ENCODE measurements at regions not wholly inside any gene's neighbourhood (a gene's known extent, or its start where the extent isn't known, plus 50 kb on each side); places are given as distances from the start of the nearest gene placed in this dataset.
"Not testable (repeated sequence)": the region's sequence is repeated elsewhere in the genome, so short reads cannot be mapped to it uniquely, and the experiment has no call there.

DNA sequence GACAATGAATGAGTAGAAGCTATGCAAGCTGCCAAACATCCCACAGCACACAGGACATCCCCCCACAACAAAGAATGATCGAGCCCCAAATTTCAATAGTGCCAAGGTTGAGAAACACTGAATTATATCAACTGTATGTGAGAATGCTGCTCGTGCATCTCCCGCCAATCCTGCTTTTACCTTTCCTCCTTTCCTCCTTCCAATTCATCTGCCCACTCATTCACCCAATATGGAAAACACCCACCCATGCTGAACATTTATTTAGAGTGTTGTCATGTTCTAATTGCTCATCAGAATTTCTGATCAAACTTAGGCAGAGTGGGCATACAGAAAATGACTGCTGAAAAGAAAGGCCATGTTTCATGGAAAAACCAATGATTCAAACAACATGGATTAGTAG lies 183.0 kb downstream of the TMEM114 start:
- H3K4me3 ChIP-seq (ENCODE audit: control insufficient read depth, low read depth, low read length) = no peak overlapping the region
- no peak for DNase-seq (ENCODE audit: low read depth)
- TF ChIP-seq, protein P1, sequence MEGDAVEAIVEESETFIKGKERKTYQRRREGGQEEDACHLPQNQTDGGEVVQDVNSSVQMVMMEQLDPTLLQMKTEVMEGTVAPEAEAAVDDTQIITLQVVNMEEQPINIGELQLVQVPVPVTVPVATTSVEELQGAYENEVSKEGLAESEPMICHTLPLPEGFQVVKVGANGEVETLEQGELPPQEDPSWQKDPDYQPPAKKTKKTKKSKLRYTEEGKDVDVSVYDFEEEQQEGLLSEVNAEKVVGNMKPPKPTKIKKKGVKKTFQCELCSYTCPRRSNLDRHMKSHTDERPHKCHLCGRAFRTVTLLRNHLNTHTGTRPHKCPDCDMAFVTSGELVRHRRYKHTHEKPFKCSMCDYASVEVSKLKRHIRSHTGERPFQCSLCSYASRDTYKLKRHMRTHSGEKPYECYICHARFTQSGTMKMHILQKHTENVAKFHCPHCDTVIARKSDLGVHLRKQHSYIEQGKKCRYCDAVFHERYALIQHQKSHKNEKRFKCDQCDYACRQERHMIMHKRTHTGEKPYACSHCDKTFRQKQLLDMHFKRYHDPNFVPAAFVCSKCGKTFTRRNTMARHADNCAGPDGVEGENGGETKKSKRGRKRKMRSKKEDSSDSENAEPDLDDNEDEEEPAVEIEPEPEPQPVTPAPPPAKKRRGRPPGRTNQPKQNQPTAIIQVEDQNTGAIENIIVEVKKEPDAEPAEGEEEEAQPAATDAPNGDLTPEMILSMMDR (IDR thresholded peaks at IDR 0.05; ENCODE audit: control insufficient read depth, insufficient read depth, low read depth, low read length, missing control alignments) = no peak

DNA sequence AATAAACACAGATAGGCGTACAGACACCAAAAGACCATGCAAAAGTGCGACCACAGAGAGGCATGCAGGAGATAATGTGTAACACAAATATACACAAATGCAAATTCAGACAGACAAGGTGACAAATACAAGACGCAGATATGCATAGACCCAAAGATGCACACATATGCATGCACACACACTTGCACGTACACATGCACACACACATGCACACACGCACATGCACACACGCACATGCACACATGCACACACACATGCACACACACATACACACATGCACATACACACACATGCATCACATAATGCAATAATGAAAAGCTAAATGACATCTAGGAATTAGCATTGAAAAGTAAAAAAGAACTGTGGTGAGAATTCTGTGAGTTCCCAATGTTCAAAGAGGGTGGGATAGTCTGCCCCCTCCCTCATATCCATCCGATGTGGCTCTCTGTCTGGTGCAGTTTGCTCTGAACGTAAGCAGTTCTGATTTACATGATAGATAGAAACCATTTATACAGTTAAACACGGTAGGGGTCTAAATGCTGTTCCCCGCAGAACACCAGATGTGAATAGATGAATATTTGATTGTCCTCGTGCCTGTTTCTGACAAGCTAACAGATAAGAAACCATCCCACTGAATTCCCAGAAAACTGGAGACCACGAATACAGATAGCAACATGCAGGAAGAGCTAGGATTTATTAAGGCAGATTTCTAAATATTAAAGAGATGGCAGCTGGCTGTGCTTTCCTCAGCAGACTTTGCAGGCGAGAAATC lies 186.1 kb downstream of the TMEM114 start:
- no peak for DNase-seq (ENCODE audit: low read depth)
- TF ChIP-seq, protein P1 (IDR thresholded peaks at IDR 0.05; ENCODE audit: control insufficient read depth, insufficient read depth, low read depth, low read length, missing control alignments) = no peak
- H3K4me3 ChIP-seq (ENCODE audit: control insufficient read depth, low read depth, low read length) = no peak overlapping the region

- no peak overlapping the region for H3K4me3 ChIP-seq (ENCODE audit: control insufficient read depth, low read depth, low read length)
- no peak for DNase-seq (ENCODE audit: low read depth)
- TF ChIP-seq, protein P1 (IDR thresholded peaks at IDR 0.05; ENCODE audit: control insufficient read depth, insufficient read depth, low read depth, low read length, missing control alignments) = no peak
Observed at GRCh38 chr16:8402981-8403843, 187.1 kb downstream of the TMEM114 start.

DNA sequence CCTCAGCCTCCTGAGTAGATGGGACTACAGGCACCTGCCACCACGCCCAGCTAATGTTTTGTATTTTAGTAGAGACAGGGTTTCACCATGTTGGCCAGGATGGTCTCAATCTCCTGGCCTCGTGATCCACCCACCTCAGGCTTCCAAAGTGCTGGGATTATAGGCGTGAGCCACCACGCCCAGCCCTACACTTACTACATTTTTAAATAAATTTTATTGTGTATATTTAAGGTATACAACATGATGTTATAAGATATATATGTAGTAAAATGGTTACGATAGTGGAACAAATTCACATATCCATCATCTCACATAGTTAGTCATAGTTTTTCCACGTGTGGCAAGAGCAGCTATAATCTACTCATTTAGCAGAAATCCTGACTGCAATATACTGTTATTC lies 189.6 kb downstream of the TMEM114 start:
- DNase-seq (ENCODE audit: low read depth); H3K4me3 ChIP-seq (ENCODE audit: control insufficient read depth, low read depth, low read length): not testable (repeated sequence)

DNA sequence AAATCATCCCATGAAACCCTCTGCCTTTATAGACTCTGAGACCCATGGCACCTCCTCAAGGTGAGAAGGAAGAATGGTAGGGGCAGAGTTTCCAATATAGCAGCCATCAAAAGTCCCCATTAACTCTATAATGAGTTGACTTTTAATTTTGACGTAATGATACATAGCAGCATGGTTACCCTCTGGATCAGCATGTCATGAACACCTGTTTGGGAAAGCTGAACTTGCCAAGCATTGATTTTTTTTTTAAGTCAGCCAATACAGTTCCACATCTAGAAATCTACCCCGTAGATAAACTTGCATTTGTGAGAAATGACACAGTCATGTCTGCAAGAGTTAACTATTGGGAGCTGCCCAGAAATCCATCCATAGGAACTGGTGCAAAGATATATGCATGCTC lies 191.8 kb downstream of the TMEM114 start:
- no peak for DNase-seq (ENCODE audit: low read depth)
- no peak overlapping the region for H3K4me3 ChIP-seq (ENCODE audit: control insufficient read depth, low read depth, low read length)
- TF ChIP-seq, protein P1 (IDR thresholded peaks at IDR 0.05; ENCODE audit: control insufficient read depth, insufficient read depth, low read depth, low read length, missing control alignments) = no peak

DNA sequence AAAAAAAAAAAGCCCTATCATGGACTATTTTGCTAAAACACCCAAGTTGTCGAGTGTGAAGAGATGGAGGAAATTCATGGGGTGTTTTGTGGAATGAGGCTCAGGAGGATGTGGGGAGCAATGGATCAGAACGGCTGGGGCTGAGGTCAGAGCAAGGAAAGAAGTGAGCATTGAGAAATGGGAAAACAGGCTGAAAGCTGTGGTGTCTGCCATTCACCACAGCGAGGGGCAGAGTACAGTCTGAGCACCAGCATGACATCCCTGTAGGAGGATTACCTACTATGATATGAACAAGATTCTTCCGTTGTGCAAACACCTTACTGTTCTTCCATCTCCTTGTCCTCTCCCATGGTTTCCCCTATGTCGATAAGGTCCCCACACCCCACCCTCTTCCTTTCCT lies 193.1 kb downstream of the TMEM114 start:
- H3K4me3 ChIP-seq (ENCODE audit: control insufficient read depth, low read depth, low read length) = no peak overlapping the region
- DNase-seq (ENCODE audit: low read depth) = no peak
- TF ChIP-seq, protein P1 (IDR thresholded peaks at IDR 0.05; ENCODE audit: control insufficient read depth, insufficient read depth, low read depth, low read length, missing control alignments) = no peak

GRCh38 chr16:8396463-8396862 lies 193.8 kb downstream of the TMEM114 start:
- no peak for DNase-seq (ENCODE audit: low read depth)
- TF ChIP-seq, protein P1 (IDR thresholded peaks at IDR 0.05; ENCODE audit: control insufficient read depth, insufficient read depth, low read depth, low read length, missing control alignments) = no peak
- H3K4me3 ChIP-seq (ENCODE audit: control insufficient read depth, low read depth, low read length) = no peak overlapping the region
